SK-N-SH treated with all-trans-retinoic acid at 6 μM for 48 hours (cell line): ENCODE measurements at regions not wholly inside any gene's neighbourhood (a gene's known extent, or its start where the extent isn't known, plus 50 kb on each side); places are given as distances from the start of the nearest gene placed in this dataset.

Experiments used
- ARNTL ChIP-seq: fragments of 450-650 bp; formaldehyde crosslinking; IDR thresholded peaks from 2 replicates; pipeline ENCODE4 v1.5.0; 2020; ENCODE audit warnings: low read depth, mild to moderate bottlenecking, moderate library complexity, borderline replicate concordance
- CREB5 ChIP-seq: fragments of 250-450 bp; sonication (Bioruptor Pico); IDR thresholded peaks from 2 replicates; pipeline ENCODE4 v1.5.1; 2020; ENCODE audit warnings: low read depth, mild to moderate bottlenecking, moderate library complexity
- PATZ1 ChIP-seq: fragments of 250-450 bp; sonication (Bioruptor Pico); IDR thresholded peaks from 2 replicates; pipeline ENCODE4 v1.8.0; 2020; ENCODE audit warnings: mild to moderate bottlenecking, moderate library complexity, borderline replicate concordance
- POU6F1 ChIP-seq: fragments of 250-450 bp; sonication (Bioruptor Pico); IDR thresholded peaks from 2 replicates; pipeline ENCODE4 v1.8.0; 2021; ENCODE audit warnings: low read depth, mild to moderate bottlenecking, moderate library complexity, borderline replicate concordance
- RARB ChIP-seq: fragments of 250-450 bp; sonication (Bioruptor Pico); IDR thresholded peaks from 2 replicates; pipeline ENCODE4 v1.8.0; 2021; ENCODE audit warnings: mild to moderate bottlenecking, moderate library complexity
- TSHZ2 ChIP-seq: fragments of 250-450 bp; sonication (Bioruptor Pico); IDR thresholded peaks from 2 replicates; pipeline ENCODE4 v1.5.0; 2020; ENCODE audit warnings: mild to moderate bottlenecking, moderate library complexity
- ZFP30 ChIP-seq: fragments of 450-650 bp; formaldehyde crosslinking; IDR thresholded peaks from 2 replicates; pipeline ENCODE4 v1.5.0; 2022; ENCODE audit warnings: mild to moderate bottlenecking, moderate library complexity
- ZNF8 ChIP-seq: fragments of 450-650 bp; formaldehyde crosslinking; IDR thresholded peaks from 2 replicates; pipeline ENCODE4 v1.5.0; 2020; ENCODE audit warnings: mild to moderate bottlenecking, moderate library complexity

- no peak for TF ChIP-seq ZFP30 (CRISPR knock-in tag)
- no peak for TF ChIP-seq PATZ1
- no peak for TF ChIP-seq TSHZ2 (CRISPR knock-in tag)
- no peak for TF ChIP-seq ARNTL (CRISPR knock-in tag)
- TF ChIP-seq RARB (CRISPR knock-in tag), result no peak
- TF ChIP-seq CREB5 (CRISPR knock-in tag), result no peak
- no peak for TF ChIP-seq ZNF8
- no peak for TF ChIP-seq POU6F1
Observed at GRCh38 chr2:8343031-8343430, 338.8 kb upstream of the ID2 start.
